ENCODE measurements at regions not wholly inside any gene's neighbourhood (a gene's known extent, or its start where the extent isn't known, plus 50 kb on each side); places are given as distances from the start of the nearest gene placed in this dataset.

- no peaks in the 10 kb centered on the region for H3K27me3 ChIP-seq (ENCODE audit: control insufficient read depth in 2 of 2, insufficient read depth in 2 of 2, low read length in 2 of 2)
- in situ Hi-C loops (cut with MboI) (no loop called here), intact Hi-C loops (cut with micrococcal nuclease) (no loop called here)
- no peaks in the 10 kb centered on the region for H3K36me3 ChIP-seq (ENCODE audit: control insufficient read depth, insufficient read depth, low read length)
- CTCF ChIA-PET (ENCODE audit: low intra/inter-chr PET ratio) = no interaction called here
- H3K9me3 ChIP-seq (replicated peaks; ENCODE audit: control insufficient read depth, insufficient read depth, low read depth, low read length) = peaks cover 2% of the 10 kb centered on the region; the same call in 1 of the 2 replicates
- ATAC-seq (no peak), FAIRE-seq (no peak), DNase-seq (ENCODE audit: extremely low read depth in 1 of 4, low spot score in 3 of 4) (no peak)
- no peak overlapping the region for H3K9ac ChIP-seq (ENCODE audit: insufficient read depth in 1 of 2, low read depth in 2 of 2, low read length in 2 of 2)
- H3K4me2 ChIP-seq (ENCODE audit: insufficient read depth, low read length) = no peak overlapping the region
- no peaks in the 10 kb centered on the region for H4K20me1 ChIP-seq (replicated peaks; ENCODE audit: control insufficient read depth, insufficient read depth, low read length)
- BruUV-seq (replicated peaks) = no TSS peak
- POLR2A ChIA-PET = no interaction called here
- H2AFZ ChIP-seq (ENCODE audit: low read depth, low read length) = no peak overlapping the region
- TF ChIP-seq HOXB6 (CRISPR knock-in tag; IDR thresholded peaks at IDR 0.05; ENCODE audit: borderline replicate concordance) (no peak), ZNF24 (IDR thresholded peaks at IDR 0.05) (no peak), HDAC8 (tag; IDR thresholded peaks at IDR 0.05) (no peak), ZNF134 (CRISPR knock-in tag; conservative IDR thresholded peaks at IDR 0.05) (no peak), ZC3H11A (IDR thresholded peaks at IDR 0.05; ENCODE audit: low read depth, low read length) (no peak), ZNF124 (CRISPR knock-in tag; IDR thresholded peaks at IDR 0.05) (no peak), CEBPB (tag; IDR thresholded peaks at IDR 0.05) (no peak), ZNF174 (CRISPR knock-in tag; IDR thresholded peaks at IDR 0.05) (no peak), ELK1 (CRISPR knock-in tag; IDR thresholded peaks at IDR 0.05) (no peak)
- no peak overlapping the region for H3K27ac ChIP-seq (ENCODE audit: extremely low read depth, low read depth, low read length)
- H3K4me1 ChIP-seq (replicated peaks in 1 of 2; ENCODE audit: control insufficient read depth in 2 of 2, insufficient read depth in 2 of 2, low read length in 2 of 2) = no peaks in the 10 kb centered on the region
- no peaks in the 10 kb centered on the region for H3K79me2 ChIP-seq (ENCODE audit: control insufficient read depth, insufficient read depth, low read length)
- no peaks in the 10 kb centered on the region for H3K9me1 ChIP-seq (ENCODE audit: control insufficient read depth, insufficient read depth, low read length)
- no peak overlapping the region for H3K4me3 ChIP-seq
Observed at GRCh38 chr1:239008568-239008967, 377.8 kb upstream of the CHRM3 start.

Measured in K562 (cell line).